ENCODE measurements at regions not wholly inside any gene's neighbourhood (a gene's known extent, or its start where the extent isn't known, plus 50 kb on each side); places are given as distances from the start of the nearest gene placed in this dataset.

- TF ChIP-seq CTCF (IDR thresholded peaks at IDR 0.05; ENCODE audit: insufficient read depth in 1 of 2, low read depth in 1 of 2, low read length in 1 of 2, severe bottlenecking in 1 of 2, unreplicated experiment in 1 of 2) = no peak
- H3K4me3 ChIP-seq (ENCODE audit: low read depth, low read length) = no peak overlapping the region
- intact Hi-C loops (cut with micrococcal nuclease; ENCODE audit: unreplicated experiment) = no loop called here
- ChIA-PET CTCF (no interaction called here), POLR2A (no interaction called here)
- DNase-seq = no peak
- H3K4me1 Mint-ChIP-seq (ENCODE audit: low read depth, unreplicated experiment) = no peaks in the 10 kb centered on the region
- BruUV-seq (replicated peaks) = no TSS peak
- no peaks in the 10 kb centered on the region for H3K36me3 ChIP-seq (ENCODE audit: control insufficient read depth, insufficient read depth, low read length)
- no peaks in the 10 kb centered on the region for H3K27me3 Mint-ChIP-seq (ENCODE audit: insufficient read depth, unreplicated experiment)
- H3K9me3 Mint-ChIP-seq (ENCODE audit: unreplicated experiment) = peaks cover 11% of the 10 kb centered on the region
- H3K4me1 ChIP-seq = no peaks in the 10 kb centered on the region
- no peaks in the 10 kb centered on the region for H3K36me3 Mint-ChIP-seq (ENCODE audit: insufficient read depth, unreplicated experiment)
- no peak overlapping the region for H3K27ac Mint-ChIP-seq (ENCODE audit: unreplicated experiment)
- no peak overlapping the region for H3K4me3 Mint-ChIP-seq (ENCODE audit: unreplicated experiment)
- H3K9me3 ChIP-seq = no peaks in the 10 kb centered on the region
- no peaks in the 10 kb centered on the region for H3K27me3 ChIP-seq (replicated peaks; ENCODE audit: control insufficient read depth, insufficient read depth, low read length)
These were observed 108.6 kb downstream of the CD83 start for GRCh38 chr6:14226051-14226660.

- no peaks in the 10 kb centered on the region for H3K27me3 ChIP-seq (replicated peaks; ENCODE audit: control insufficient read depth, insufficient read depth, low read length)
- H3K36me3 ChIP-seq (ENCODE audit: control insufficient read depth, insufficient read depth, low read length) = no peaks in the 10 kb centered on the region
- Mint-ChIP-seq H3K4me1 (ENCODE audit: low read depth, unreplicated experiment) (no peaks in the 10 kb centered on the region), H3K4me3 (ENCODE audit: unreplicated experiment) (no peak overlapping the region), H3K27ac (ENCODE audit: unreplicated experiment) (no peak overlapping the region), H3K9me3 (ENCODE audit: unreplicated experiment) (peaks cover 11% of the 10 kb centered on the region), H3K36me3 (ENCODE audit: insufficient read depth, unreplicated experiment) (no peaks in the 10 kb centered on the region), H3K27me3 (ENCODE audit: insufficient read depth, unreplicated experiment) (no peaks in the 10 kb centered on the region)
- no peak for TF ChIP-seq CTCF (IDR thresholded peaks at IDR 0.05; ENCODE audit: insufficient read depth in 1 of 2, low read depth in 1 of 2, low read length in 1 of 2, severe bottlenecking in 1 of 2, unreplicated experiment in 1 of 2)
- intact Hi-C loops (cut with micrococcal nuclease; ENCODE audit: unreplicated experiment) = no loop called here
- H3K4me1 ChIP-seq = no peaks in the 10 kb centered on the region
- H3K9me3 ChIP-seq = no peaks in the 10 kb centered on the region
- CTCF ChIA-PET = no interaction called here
- DNase-seq = no peak
- POLR2A ChIA-PET = no interaction called here
- H3K4me3 ChIP-seq (ENCODE audit: low read depth, low read length) = no peak overlapping the region
- BruUV-seq (replicated peaks) = no TSS peak
These were observed 111.0 kb downstream of the CD83 start for GRCh38 chr6:14228571-14228970.

GRCh38 chr6:14231071-14231483 lies 113.5 kb downstream of the CD83 start:
- POLR2A ChIA-PET = no interaction called here
- no peak overlapping the region for H3K4me3 Mint-ChIP-seq (ENCODE audit: unreplicated experiment)
- Histone ChIP-seq H3K36me3 (ENCODE audit: control insufficient read depth, insufficient read depth, low read length) (no peaks in the 10 kb centered on the region), H3K27me3 (replicated peaks; ENCODE audit: control insufficient read depth, insufficient read depth, low read length) (no peaks in the 10 kb centered on the region), H3K4me1 (no peaks in the 10 kb centered on the region), H3K9me3 (no peaks in the 10 kb centered on the region), H3K4me3 (ENCODE audit: low read depth, low read length) (no peak overlapping the region)
- BruUV-seq (replicated peaks) = no TSS peak
- peaks cover 11% of the 10 kb centered on the region for H3K9me3 Mint-ChIP-seq (ENCODE audit: unreplicated experiment)
- CTCF ChIA-PET = no interaction called here
- no peaks in the 10 kb centered on the region for H3K27me3 Mint-ChIP-seq (ENCODE audit: insufficient read depth, unreplicated experiment)
- no peak for TF ChIP-seq CTCF (IDR thresholded peaks at IDR 0.05; ENCODE audit: insufficient read depth in 1 of 2, low read depth in 1 of 2, low read length in 1 of 2, severe bottlenecking in 1 of 2, unreplicated experiment in 1 of 2)
- intact Hi-C loops (cut with micrococcal nuclease; ENCODE audit: unreplicated experiment) = no loop called here
- no peaks in the 10 kb centered on the region for H3K36me3 Mint-ChIP-seq (ENCODE audit: insufficient read depth, unreplicated experiment)
- DNase-seq = no peak
- H3K27ac Mint-ChIP-seq (ENCODE audit: unreplicated experiment) = no peak overlapping the region
- H3K4me1 Mint-ChIP-seq (ENCODE audit: low read depth, unreplicated experiment) = no peaks in the 10 kb centered on the region

Data from Caco-2 (cell line).